ENCODE measurements at regions not wholly inside any gene's neighbourhood (a gene's known extent, or its start where the extent isn't known, plus 50 kb on each side); places are given as distances from the start of the nearest gene placed in this dataset.

DNA sequence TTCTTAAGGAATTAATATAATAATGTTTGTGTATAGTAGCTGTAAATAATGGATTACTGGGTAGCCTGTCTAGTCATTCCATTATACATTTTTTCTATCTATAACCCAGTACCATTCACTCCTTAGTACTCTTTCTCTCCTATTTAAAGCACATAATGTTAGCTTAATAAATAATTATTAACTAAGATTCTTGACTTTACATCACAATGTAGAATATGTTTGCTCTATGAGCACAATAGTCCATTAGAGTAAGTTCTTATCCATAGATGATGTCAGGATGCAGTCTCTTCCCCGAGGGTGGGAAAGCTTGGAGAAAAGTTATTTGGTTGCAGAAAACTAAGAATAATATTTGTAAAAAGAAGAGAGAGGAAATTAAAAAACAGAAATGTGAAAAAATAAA lies 226.4 kb upstream of the EYS start:
- no peak for DNase-seq (ENCODE audit: insufficient read length, low spot score)
- TF ChIP-seq PAX5 (IDR thresholded peaks at IDR 0.05; ENCODE audit: insufficient read depth, low read length, severe bottlenecking): no peak
- TF ChIP-seq TAF1 (IDR thresholded peaks at IDR 0.05; ENCODE audit: low read depth, low read length): no peak
- no peak for TF ChIP-seq SPI1 (IDR thresholded peaks at IDR 0.05; ENCODE audit: low read depth, low read length)
- TF ChIP-seq POU2F2 (IDR thresholded peaks at IDR 0.05; ENCODE audit: low read depth, low read length): no peak
- no peak for TF ChIP-seq POLR2A (IDR thresholded peaks at IDR 0.05; ENCODE audit: low read depth, low read length)
- TF ChIP-seq POLR2AphosphoS5 (IDR thresholded peaks at IDR 0.05; ENCODE audit: low read depth, low read length): no peak
- no peak for FAIRE-seq

DNA sequence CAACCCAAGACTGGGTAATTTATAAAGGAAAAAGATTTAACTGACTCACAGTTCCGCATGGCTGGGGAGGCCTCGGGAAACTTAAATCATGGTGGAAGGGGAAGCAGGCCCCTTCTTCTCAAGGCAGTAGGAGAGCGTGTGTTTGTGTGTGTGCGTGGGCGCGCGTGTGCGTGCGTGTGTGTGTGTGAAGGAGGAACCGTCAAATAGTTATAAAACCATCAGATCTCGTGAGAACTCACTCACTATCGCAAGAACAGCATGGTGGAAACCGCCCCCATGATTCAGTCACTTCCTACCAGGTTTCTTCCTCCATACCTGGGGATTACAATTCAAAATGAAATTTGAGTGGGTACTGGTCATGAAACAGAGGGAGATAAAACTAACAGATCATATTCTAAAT lies 220.1 kb upstream of the EYS start:
- FAIRE-seq: no peak
- TF ChIP-seq SPI1 (IDR thresholded peaks at IDR 0.05; ENCODE audit: low read depth, low read length) (no peak), PAX5 (IDR thresholded peaks at IDR 0.05; ENCODE audit: insufficient read depth, low read length, severe bottlenecking) (no peak), TAF1 (IDR thresholded peaks at IDR 0.05; ENCODE audit: low read depth, low read length) (no peak), POLR2A (IDR thresholded peaks at IDR 0.05; ENCODE audit: low read depth, low read length) (no peak), POLR2AphosphoS5 (IDR thresholded peaks at IDR 0.05; ENCODE audit: low read depth, low read length) (no peak), POU2F2 (IDR thresholded peaks at IDR 0.05; ENCODE audit: low read depth, low read length) (no peak)
- DNase-seq (ENCODE audit: insufficient read length, low spot score): no peak

DNA sequence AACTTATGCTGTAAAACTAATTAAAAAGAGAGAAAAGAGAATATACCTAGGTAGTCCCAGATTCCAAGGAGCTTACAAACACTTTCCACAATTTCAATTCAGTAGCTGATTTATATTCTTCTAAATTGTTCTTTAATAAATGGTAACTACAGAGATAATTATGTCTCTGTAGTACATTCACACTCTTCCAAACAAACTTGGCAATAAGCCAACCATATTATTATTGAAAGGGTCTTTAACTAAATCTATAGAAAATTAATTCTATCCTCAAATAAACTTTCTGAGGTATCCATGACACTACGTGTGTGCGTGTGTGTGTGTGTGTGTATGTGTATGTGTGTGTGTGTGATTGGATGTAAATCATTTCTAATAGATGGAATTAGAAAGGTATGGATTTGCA lies 217.4 kb upstream of the EYS start:
- TF ChIP-seq POLR2A (IDR thresholded peaks at IDR 0.05; ENCODE audit: low read depth, low read length) (no peak), SPI1 (IDR thresholded peaks at IDR 0.05; ENCODE audit: low read depth, low read length) (no peak), PAX5 (IDR thresholded peaks at IDR 0.05; ENCODE audit: insufficient read depth, low read length, severe bottlenecking) (no peak), POLR2AphosphoS5 (IDR thresholded peaks at IDR 0.05; ENCODE audit: low read depth, low read length) (no peak), TAF1 (IDR thresholded peaks at IDR 0.05; ENCODE audit: low read depth, low read length) (no peak), POU2F2 (IDR thresholded peaks at IDR 0.05; ENCODE audit: low read depth, low read length) (no peak)
- FAIRE-seq (no peak), DNase-seq (ENCODE audit: insufficient read length, low spot score) (no peak)

DNA sequence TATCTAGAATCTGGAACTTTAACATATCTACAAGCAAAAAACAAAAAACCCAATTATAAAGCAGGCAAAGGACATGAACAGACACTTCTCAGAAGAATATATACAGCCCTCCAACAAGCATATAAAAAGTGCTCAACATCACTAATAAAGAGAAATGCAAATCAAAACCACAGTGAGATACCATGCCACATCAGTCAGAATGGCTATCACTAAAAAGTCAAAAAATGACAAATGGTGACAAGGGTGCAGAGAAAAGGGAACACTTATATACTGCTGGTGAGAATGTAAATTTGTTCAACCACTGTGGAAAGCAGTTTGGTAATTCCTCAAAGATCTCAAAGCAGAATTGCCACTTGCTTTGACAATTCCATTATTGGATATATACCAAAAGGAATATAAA lies 215.0 kb upstream of the EYS start:
- TF ChIP-seq PAX5 (IDR thresholded peaks at IDR 0.05; ENCODE audit: insufficient read depth, low read length, severe bottlenecking) (no peak), POLR2AphosphoS5 (IDR thresholded peaks at IDR 0.05; ENCODE audit: low read depth, low read length) (no peak), POU2F2 (IDR thresholded peaks at IDR 0.05; ENCODE audit: low read depth, low read length) (no peak)
- DNase-seq (ENCODE audit: insufficient read length, low spot score): no peak
- FAIRE-seq: no peak

DNA sequence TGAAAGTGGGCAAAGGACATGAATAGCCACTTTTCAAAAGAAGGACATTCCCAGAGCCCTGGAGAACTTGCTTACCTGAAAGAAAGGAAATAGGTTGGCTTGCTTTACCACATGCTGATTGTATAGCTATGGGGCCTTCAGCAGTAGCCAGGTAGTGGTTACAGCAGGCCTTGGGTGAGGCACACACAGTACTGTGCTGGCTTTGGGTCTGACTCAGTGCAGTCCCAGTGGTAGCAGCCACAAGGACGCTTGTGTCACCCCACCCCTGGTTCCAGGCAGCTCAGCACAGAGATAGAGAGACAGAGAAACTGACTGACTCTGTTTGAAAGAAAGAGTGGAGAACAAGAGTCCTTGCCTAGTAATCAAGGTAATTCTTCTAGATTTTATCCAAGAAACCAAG lies 201.0 kb upstream of the EYS start:
- FAIRE-seq (no peak), DNase-seq (ENCODE audit: insufficient read length, low spot score) (no peak)
- no peak for TF ChIP-seq SPI1 (IDR thresholded peaks at IDR 0.05; ENCODE audit: low read depth, low read length)
- TF ChIP-seq POLR2AphosphoS5 (IDR thresholded peaks at IDR 0.05; ENCODE audit: low read depth, low read length): no peak
- TF ChIP-seq PAX5 (IDR thresholded peaks at IDR 0.05; ENCODE audit: insufficient read depth, low read length, severe bottlenecking): no peak
- no peak for TF ChIP-seq POU2F2 (IDR thresholded peaks at IDR 0.05; ENCODE audit: low read depth, low read length)
- no peak for TF ChIP-seq TAF1 (IDR thresholded peaks at IDR 0.05; ENCODE audit: low read depth, low read length)
- no peak for TF ChIP-seq POLR2A (IDR thresholded peaks at IDR 0.05; ENCODE audit: low read depth, low read length)

DNA sequence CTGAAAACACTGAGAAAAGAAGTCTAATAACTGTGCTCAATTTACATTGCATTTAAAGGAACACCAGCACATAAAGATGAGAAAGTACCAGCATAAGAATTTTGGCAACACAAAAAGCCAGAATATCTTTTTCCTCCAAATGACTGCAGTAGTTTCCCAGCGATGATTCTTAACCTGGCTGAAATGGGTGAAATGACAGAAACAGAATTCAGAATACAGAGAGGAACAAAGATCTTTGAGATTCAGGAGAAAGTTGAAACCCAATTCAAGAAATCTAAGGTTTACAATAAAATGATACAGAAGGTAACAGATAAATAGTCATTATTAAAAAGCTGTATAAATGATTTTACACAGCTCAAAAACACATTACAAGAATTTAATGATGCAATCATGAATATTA lies 197.0 kb upstream of the EYS start:
- no peak for DNase-seq (ENCODE audit: insufficient read length, low spot score)
- no peak for TF ChIP-seq POLR2AphosphoS5 (IDR thresholded peaks at IDR 0.05; ENCODE audit: low read depth, low read length)
- TF ChIP-seq POLR2A (IDR thresholded peaks at IDR 0.05; ENCODE audit: low read depth, low read length): no peak
- no peak for TF ChIP-seq PAX5 (IDR thresholded peaks at IDR 0.05; ENCODE audit: insufficient read depth, low read length, severe bottlenecking)
- no peak for TF ChIP-seq TAF1 (IDR thresholded peaks at IDR 0.05; ENCODE audit: low read depth, low read length)
- TF ChIP-seq SPI1 (IDR thresholded peaks at IDR 0.05; ENCODE audit: low read depth, low read length): no peak
- no peak for TF ChIP-seq POU2F2 (IDR thresholded peaks at IDR 0.05; ENCODE audit: low read depth, low read length)
- FAIRE-seq: no peak

DNA sequence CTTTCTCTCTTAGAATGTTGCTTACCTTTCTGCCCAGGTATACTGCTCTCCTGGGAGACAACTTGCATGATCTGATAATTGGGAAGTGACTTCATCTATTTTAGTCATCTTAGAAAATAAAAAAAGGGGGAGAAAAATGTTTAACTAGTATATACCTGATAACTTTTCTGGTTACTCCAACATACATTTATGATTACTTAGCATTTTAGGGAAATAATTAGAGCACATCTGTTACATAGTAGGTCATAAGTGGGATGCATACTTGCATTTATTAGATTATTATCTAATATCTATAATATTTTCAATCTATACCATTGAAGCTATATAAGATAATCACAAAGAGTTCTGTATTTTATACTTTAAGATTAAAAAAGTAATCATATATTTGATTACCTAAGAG lies 193.9 kb upstream of the EYS start:
- TF ChIP-seq PAX5 (IDR thresholded peaks at IDR 0.05; ENCODE audit: insufficient read depth, low read length, severe bottlenecking) (no peak), SPI1 (IDR thresholded peaks at IDR 0.05; ENCODE audit: low read depth, low read length) (no peak), POLR2AphosphoS5 (IDR thresholded peaks at IDR 0.05; ENCODE audit: low read depth, low read length) (no peak), TAF1 (IDR thresholded peaks at IDR 0.05; ENCODE audit: low read depth, low read length) (no peak), POLR2A (IDR thresholded peaks at IDR 0.05; ENCODE audit: low read depth, low read length) (no peak), POU2F2 (IDR thresholded peaks at IDR 0.05; ENCODE audit: low read depth, low read length) (no peak)
- no peak for DNase-seq (ENCODE audit: insufficient read length, low spot score)
- no peak for FAIRE-seq

DNA sequence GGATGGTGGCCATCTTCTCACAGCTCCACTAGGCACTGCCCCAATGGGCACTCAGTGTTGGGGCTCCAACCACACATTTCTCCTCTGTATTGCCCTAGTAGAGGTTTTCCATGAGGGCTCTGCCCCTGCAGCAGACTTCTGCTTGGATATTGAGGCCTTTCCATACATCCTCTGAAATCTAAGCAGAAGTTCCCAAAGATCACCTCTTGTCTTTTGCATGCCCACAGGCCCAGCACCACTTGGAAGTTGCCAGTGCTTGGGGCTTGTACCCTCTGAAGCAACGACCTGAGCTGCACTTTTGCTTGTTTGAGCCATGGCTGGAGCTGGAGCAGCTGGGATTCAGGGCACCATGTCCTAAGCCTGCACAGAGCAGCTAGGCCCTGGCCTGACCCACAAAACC lies 189.1 kb upstream of the EYS start:
- no peak for DNase-seq (ENCODE audit: insufficient read length, low spot score)
- TF ChIP-seq PAX5 (IDR thresholded peaks at IDR 0.05; ENCODE audit: insufficient read depth, low read length, severe bottlenecking) (no peak), POLR2A (IDR thresholded peaks at IDR 0.05; ENCODE audit: low read depth, low read length) (no peak), POLR2AphosphoS5 (IDR thresholded peaks at IDR 0.05; ENCODE audit: low read depth, low read length) (no peak), TAF1 (IDR thresholded peaks at IDR 0.05; ENCODE audit: low read depth, low read length) (no peak), POU2F2 (IDR thresholded peaks at IDR 0.05; ENCODE audit: low read depth, low read length) (no peak), SPI1 (IDR thresholded peaks at IDR 0.05; ENCODE audit: low read depth, low read length) (no peak)

DNA sequence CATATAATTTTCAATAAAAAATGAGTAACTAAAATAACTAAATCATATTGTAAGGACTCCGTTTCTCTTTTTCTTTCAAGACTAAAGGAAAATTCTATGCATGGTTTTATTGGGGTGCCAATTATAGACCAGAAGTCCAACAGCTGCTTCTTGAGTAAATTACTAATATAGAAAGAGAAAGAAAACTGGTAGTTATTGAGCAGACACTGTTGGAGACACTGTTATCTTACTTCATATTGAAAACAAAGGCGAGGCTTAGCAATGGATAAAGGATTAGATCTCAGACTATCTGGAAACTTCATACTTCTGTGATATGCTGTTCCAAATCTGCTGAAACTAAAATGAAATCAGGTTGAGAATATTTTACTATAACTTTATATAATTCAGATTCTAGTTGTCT lies 169.6 kb upstream of the EYS start:
- no peak for TF ChIP-seq TAF1 (IDR thresholded peaks at IDR 0.05; ENCODE audit: low read depth, low read length)
- no peak for TF ChIP-seq PAX5 (IDR thresholded peaks at IDR 0.05; ENCODE audit: insufficient read depth, low read length, severe bottlenecking)
- TF ChIP-seq POLR2A (IDR thresholded peaks at IDR 0.05; ENCODE audit: low read depth, low read length): no peak
- no peak for TF ChIP-seq SPI1 (IDR thresholded peaks at IDR 0.05; ENCODE audit: low read depth, low read length)
- TF ChIP-seq POU2F2 (IDR thresholded peaks at IDR 0.05; ENCODE audit: low read depth, low read length): no peak
- TF ChIP-seq POLR2AphosphoS5 (IDR thresholded peaks at IDR 0.05; ENCODE audit: low read depth, low read length): no peak
- DNase-seq (ENCODE audit: insufficient read length, low spot score) (no peak), FAIRE-seq (no peak)

More for the DNA sequence above, 189.1 kb upstream of the EYS start:
- no peak for FAIRE-seq

DNA sequence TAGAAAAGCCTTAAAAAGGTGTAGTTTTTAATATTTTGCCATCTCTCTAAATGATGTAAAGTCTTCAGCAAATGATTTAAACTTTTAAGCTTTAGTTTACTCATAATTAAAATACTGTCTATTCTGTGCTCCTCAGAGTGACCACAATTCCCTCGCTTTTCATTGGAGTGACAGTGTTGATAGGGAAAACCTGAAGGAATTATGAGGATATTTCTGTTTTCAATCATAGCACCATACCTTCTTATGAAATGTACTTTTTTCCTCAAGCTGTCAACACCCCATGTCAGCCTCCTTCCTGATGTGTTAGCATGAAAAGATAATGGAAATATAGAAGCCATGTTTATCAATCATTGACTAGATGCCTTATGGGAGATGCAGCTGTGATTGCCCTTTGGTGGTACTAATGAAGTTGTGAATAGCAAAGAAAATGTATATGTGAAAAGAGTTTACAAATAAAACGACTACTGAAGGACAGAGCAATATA lies 145.4 kb upstream of the EYS start:
- no peak for DNase-seq (ENCODE audit: insufficient read length, low spot score)
- TF ChIP-seq POLR2AphosphoS5 (IDR thresholded peaks at IDR 0.05; ENCODE audit: low read depth, low read length): no peak
- no peak for TF ChIP-seq PAX5 (IDR thresholded peaks at IDR 0.05; ENCODE audit: insufficient read depth, low read length, severe bottlenecking)
- no peak for TF ChIP-seq SPI1 (IDR thresholded peaks at IDR 0.05; ENCODE audit: low read depth, low read length)
- no peak for TF ChIP-seq POLR2A (IDR thresholded peaks at IDR 0.05; ENCODE audit: low read depth, low read length)
- no peak for TF ChIP-seq POU2F2 (IDR thresholded peaks at IDR 0.05; ENCODE audit: low read depth, low read length)
- no peak for TF ChIP-seq TAF1 (IDR thresholded peaks at IDR 0.05; ENCODE audit: low read depth, low read length)

More for the DNA sequence above, 145.4 kb upstream of the EYS start:
- no peak for FAIRE-seq

Measured in GM12891 (cell line).